ENCODE measurements at regions not wholly inside any gene's neighbourhood (a gene's known extent, or its start where the extent isn't known, plus 50 kb on each side); places are given as distances from the start of the nearest gene placed in this dataset.

- TF ChIP-seq CTCF (IDR thresholded peaks at IDR 0.05) (no peak), POLR2A (IDR thresholded peaks at IDR 0.05) (no peak), EP300 (IDR thresholded peaks at IDR 0.05) (no peak)
Observed at GRCh38 chr18:51921862-51922261, 418.1 kb upstream of the DCC start.

All from ovary (tissue), 3 donors.